ENCODE measurements at regions not wholly inside any gene's neighbourhood (a gene's known extent, or its start where the extent isn't known, plus 50 kb on each side); places are given as distances from the start of the nearest gene placed in this dataset.
A peak's percentile ranks its signal among the peaks of the same experiment; 100 is the strongest.

DNA sequence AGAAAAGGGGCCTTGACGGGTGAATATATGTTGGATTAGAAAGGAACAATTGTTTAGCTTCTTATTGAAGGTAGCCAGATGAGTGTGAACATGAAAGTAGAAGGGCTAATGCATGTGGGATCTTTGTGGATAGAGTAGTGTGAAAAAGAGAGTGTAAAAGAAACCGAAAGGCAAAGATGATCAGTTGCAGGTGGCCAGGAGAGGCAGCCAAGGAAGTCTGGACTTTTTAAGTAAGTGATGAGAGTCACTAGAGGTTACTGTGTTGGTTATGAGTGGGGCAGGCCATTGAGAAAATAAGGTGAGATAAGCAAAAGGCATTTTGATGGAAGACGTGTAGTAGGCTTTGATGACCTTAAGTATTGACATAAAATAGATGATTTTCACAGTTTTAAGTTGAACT, 64.7 kb upstream of the ETV1 start (continued):
- TF ChIP-seq, protein P1, sequence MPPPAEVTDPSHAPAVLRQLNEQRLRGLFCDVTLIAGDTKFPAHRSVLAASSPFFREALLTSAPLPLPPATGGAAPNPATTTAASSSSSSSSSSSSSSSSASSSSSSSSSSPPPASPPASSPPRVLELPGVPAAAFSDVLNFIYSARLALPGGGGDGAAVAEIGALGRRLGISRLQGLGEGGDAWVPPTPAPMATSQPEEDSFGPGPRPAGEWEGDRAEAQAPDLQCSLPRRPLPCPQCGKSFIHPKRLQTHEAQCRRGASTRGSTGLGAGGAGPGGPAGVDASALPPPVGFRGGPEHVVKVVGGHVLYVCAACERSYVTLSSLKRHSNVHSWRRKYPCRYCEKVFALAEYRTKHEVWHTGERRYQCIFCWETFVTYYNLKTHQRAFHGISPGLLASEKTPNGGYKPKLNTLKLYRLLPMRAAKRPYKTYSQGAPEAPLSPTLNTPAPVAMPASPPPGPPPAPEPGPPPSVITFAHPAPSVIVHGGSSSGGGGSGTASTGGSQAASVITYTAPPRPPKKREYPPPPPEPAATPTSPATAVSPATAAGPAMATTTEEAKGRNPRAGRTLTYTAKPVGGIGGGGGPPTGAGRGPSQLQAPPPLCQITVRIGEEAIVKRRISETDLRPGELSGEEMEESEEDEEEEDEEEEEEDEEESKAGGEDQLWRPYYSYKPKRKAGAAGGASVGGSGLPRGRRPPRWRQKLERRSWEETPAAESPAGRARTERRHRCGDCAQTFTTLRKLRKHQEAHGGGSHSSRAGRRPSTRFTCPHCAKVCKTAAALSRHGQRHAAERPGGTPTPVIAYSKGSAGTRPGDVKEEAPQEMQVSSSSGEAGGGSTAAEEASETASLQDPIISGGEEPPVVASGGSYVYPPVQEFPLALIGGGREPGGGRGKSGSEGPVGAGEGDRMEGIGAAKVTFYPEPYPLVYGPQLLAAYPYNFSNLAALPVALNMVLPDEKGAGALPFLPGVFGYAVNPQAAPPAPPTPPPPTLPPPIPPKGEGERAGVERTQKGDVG (CRISPR knock-in tag; IDR thresholded peaks at IDR 0.05; ENCODE audit: borderline replicate concordance): no peak
- TF ChIP-seq PHF5A (CRISPR knock-in tag; IDR thresholded peaks at IDR 0.05; ENCODE audit: low read depth, unreplicated experiment): no peak
- TF ChIP-seq, protein P2, sequence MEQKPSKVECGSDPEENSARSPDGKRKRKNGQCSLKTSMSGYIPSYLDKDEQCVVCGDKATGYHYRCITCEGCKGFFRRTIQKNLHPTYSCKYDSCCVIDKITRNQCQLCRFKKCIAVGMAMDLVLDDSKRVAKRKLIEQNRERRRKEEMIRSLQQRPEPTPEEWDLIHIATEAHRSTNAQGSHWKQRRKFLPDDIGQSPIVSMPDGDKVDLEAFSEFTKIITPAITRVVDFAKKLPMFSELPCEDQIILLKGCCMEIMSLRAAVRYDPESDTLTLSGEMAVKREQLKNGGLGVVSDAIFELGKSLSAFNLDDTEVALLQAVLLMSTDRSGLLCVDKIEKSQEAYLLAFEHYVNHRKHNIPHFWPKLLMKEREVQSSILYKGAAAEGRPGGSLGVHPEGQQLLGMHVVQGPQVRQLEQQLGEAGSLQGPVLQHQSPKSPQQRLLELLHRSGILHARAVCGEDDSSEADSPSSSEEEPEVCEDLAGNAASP (CRISPR knock-in tag; IDR thresholded peaks at IDR 0.05; ENCODE audit: borderline replicate concordance): no peak

DNA sequence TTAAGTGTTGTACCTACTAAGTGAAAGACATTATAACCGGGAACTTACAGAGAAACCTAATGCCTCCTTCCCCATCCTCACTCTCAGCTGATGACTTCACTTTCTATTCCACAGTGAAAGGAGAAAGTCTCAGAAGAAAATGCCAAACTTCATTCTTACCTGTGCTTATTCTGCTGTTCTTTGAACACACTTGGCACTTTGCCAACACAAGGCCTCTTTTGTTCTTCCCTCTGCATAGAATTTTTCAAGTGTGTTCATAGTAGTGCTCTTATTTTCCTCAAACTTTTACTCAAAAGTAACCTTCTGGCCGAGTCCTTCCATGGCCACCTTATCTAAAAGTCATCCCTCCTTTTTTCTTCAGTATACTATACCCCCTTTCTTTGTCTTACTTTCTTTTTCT, 59.4 kb upstream of the ETV1 start:
- POLR2A ChIA-PET: no interaction called here
- Histone ChIP-seq H3K9me3 (ENCODE audit: low read length) (peaks cover 65% of the 10 kb centered on the region), H3K4me3 (replicated peaks in 1 of 3; ENCODE audit: insufficient read depth in 1 of 3, low read depth in 2 of 3, low read length in 3 of 3) (no peak overlapping the region), H3K4me2 (ENCODE audit: low read depth, low read length) (no peak overlapping the region), H2AFZ (ENCODE audit: low read length) (no peak overlapping the region), H3K36me3 (replicated peaks in 1 of 2; ENCODE audit: control insufficient read depth in 1 of 2, insufficient read depth in 2 of 2, low read length in 2 of 2) (no peaks in the 10 kb centered on the region), H3K4me1 (ENCODE audit: insufficient read depth, low read length) (no peaks in the 10 kb centered on the region), H3K27me3 (ENCODE audit: control insufficient read depth in 1 of 2, insufficient read depth in 2 of 2, low read length in 2 of 2) (no peaks in the 10 kb centered on the region), H3K27ac (ENCODE audit: extremely low read length, insufficient read depth, low read length) (no peak overlapping the region), H3K79me2 (ENCODE audit: insufficient read depth, low read length) (no peaks in the 10 kb centered on the region), H3K9ac (ENCODE audit: insufficient read depth, low read depth, low read length) (no peak overlapping the region), H4K20me1 (ENCODE audit: insufficient read depth, low read length) (no peaks in the 10 kb centered on the region)
- in situ Hi-C loops (cut with HindIII; ENCODE audit: extremely low pct_ligation_motif_present, low pct_unique_long_range_greater_than_20kb) (no loop called here), intact Hi-C loops (cut with micrococcal nuclease; ENCODE audit: unreplicated experiment) (no loop called here)
- CTCF ChIA-PET (ENCODE audit: low intra/inter-chr PET ratio, low total read pairs): no interaction called here
- DNase-seq (ENCODE audit: low spot score) (no peak), FAIRE-seq (no peak), ATAC-seq (no peak)
- 0% methylated on average over 2 of the region's 2 CpGs for WGBS (ENCODE audit: low lambda C conversion rate)
- no TSS peak for BruUV-seq (replicated peaks)
- TF ChIP-seq, protein P3, sequence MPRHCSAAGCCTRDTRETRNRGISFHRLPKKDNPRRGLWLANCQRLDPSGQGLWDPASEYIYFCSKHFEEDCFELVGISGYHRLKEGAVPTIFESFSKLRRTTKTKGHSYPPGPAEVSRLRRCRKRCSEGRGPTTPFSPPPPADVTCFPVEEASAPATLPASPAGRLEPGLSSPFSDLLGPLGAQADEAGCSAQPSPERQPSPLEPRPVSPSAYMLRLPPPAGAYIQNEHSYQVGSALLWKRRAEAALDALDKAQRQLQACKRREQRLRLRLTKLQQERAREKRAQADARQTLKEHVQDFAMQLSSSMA (CRISPR knock-in tag; IDR thresholded peaks at IDR 0.05): no peak
- peak; percentile 89 for TF ChIP-seq LCORL (IDR thresholded peaks at IDR 0.05)
- TF ChIP-seq LCORL (CRISPR knock-in tag; IDR thresholded peaks at IDR 0.05): no peak
